ENCODE measurements at regions not wholly inside any gene's neighbourhood (a gene's known extent, or its start where the extent isn't known, plus 50 kb on each side); places are given as distances from the start of the nearest gene placed in this dataset.

DNA sequence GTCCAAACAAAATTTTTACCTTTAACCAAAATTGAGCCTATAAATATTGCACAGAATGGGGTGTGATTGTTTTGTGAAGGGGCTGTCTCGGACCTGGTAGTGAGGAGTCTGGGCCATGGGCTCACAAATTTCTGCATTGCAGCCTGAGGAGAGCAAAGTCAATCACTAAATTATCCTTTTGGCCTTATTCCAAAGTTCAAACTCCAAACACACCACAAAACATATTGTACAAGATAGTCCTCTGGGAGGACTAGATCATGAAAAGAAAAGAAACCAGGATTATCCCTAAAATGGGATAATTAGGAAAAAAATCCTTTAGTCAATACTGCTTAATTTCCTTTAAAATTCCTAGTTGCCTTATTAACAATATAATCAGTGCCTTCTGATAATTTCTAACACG, 115.5 kb downstream of the BUB3 start:
- no peak for DNase-seq (ENCODE audit: low spot score, unreplicated experiment)
- H3K9me3 Mint-ChIP-seq (ENCODE audit: low read depth): no peaks in the 10 kb centered on the region
- H3K4me1 Mint-ChIP-seq (ENCODE audit: low read depth): peaks cover 6% of the 10 kb centered on the region
- H3K27ac Mint-ChIP-seq: no peak overlapping the region
- H3K27me3 Mint-ChIP-seq: peaks cover 4% of the 10 kb centered on the region
- H3K4me3 Mint-ChIP-seq (ENCODE audit: low read depth): no peak overlapping the region
- H3K36me3 Mint-ChIP-seq (ENCODE audit: insufficient read depth): no peaks in the 10 kb centered on the region
- no peak for TF ChIP-seq CTCF (IDR thresholded peaks at IDR 0.05; ENCODE audit: unreplicated experiment)

GRCh38 chr10:123270221-123270620, 116.0 kb downstream of the BUB3 start:
- Mint-ChIP-seq H3K9me3 (ENCODE audit: low read depth) (no peaks in the 10 kb centered on the region), H3K27me3 (peaks cover 6% of the 10 kb centered on the region), H3K36me3 (ENCODE audit: insufficient read depth) (no peaks in the 10 kb centered on the region), H3K4me3 (ENCODE audit: low read depth) (no peak overlapping the region), H3K27ac (no peak overlapping the region), H3K4me1 (ENCODE audit: low read depth) (peaks cover 10% of the 10 kb centered on the region)
- DNase-seq (ENCODE audit: low spot score, unreplicated experiment): no peak
- TF ChIP-seq CTCF (IDR thresholded peaks at IDR 0.05; ENCODE audit: unreplicated experiment): no peak

- Mint-ChIP-seq H3K27ac (no peak overlapping the region), H3K36me3 (ENCODE audit: insufficient read depth) (no peaks in the 10 kb centered on the region), H3K4me1 (ENCODE audit: low read depth) (peaks cover 11% of the 10 kb centered on the region), H3K4me3 (ENCODE audit: low read depth) (no peak overlapping the region), H3K27me3 (peaks cover 11% of the 10 kb centered on the region), H3K9me3 (ENCODE audit: low read depth) (no peaks in the 10 kb centered on the region)
- no peak for TF ChIP-seq CTCF (IDR thresholded peaks at IDR 0.05; ENCODE audit: unreplicated experiment)
- no peak for DNase-seq (ENCODE audit: low spot score, unreplicated experiment)
Measured at GRCh38 chr10:123270806-123271205, 116.6 kb downstream of the BUB3 start.

DNA sequence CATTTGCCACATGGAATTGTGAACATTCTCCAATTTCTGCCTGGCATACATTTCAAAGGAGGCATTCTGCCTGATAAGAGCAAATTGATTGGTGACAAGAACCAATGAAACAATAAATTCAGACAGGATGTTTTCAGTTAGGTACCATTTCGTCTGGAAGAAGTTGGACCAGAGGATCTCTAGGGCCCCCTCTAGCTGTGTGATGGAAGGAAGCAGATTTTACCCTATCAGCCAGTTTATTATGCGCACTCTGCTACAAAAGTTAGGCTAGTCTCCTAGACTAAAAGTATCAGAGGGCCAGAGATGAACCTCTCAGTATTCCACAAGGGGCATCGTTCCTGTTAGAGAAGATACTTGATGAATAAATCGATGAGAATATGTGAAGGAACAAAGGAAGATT, 118.0 kb downstream of the BUB3 start:
- Mint-ChIP-seq H3K4me3 (ENCODE audit: low read depth) (no peak overlapping the region), H3K36me3 (ENCODE audit: insufficient read depth) (peaks cover 1% of the 10 kb centered on the region), H3K27ac (no peak overlapping the region), H3K4me1 (ENCODE audit: low read depth) (peaks cover 11% of the 10 kb centered on the region), H3K27me3 (peaks cover 14% of the 10 kb centered on the region), H3K9me3 (ENCODE audit: low read depth) (peaks cover 4% of the 10 kb centered on the region)
- peak; percentile 20 for TF ChIP-seq CTCF (IDR thresholded peaks at IDR 0.05; ENCODE audit: unreplicated experiment)
- no peak for DNase-seq (ENCODE audit: low spot score, unreplicated experiment)

DNA sequence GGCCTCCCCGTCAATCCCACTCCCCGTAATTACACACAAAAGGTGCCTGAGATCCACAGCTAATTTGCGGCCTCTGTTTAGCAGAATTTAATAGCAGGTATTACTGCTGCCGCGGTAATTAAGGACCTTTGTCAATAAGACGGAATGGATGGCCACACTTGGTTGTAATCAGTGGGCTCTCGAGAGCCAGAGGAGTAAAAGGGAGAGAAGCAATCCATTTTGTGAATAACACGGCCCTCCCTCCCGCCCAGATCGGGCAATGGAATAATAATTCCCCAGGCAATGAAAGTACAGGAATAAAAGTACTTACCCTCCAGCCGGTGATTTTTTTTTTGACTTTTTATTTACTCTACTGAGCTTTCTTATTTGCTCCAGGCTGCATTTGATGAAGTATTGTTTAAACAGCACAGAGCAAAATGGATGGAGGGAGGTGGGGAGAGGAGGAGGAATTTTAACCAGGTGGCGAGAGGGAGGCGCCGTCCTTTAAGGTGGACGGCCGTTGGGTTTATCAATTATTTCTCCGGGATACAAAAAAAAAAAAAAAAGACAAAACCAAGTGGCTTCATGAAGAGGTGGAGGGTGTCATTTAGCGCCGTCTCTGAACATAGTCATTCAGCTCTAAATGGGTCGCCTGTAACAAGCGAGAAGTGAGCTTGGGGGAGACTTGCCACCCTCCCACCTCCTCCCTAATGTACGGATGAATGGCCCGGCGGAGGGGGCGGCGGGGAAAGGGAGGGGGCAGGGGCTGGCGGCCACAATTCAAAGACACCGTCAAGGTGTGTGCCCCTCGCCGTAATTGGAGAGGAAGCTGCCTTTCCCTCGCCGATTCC, 120.3 kb downstream of the BUB3 start:
- Mint-ChIP-seq H3K27ac (no peak overlapping the region), H3K9me3 (ENCODE audit: low read depth) (peaks cover 4% of the 10 kb centered on the region), H3K4me1 (ENCODE audit: low read depth) (peaks cover 11% of the 10 kb centered on the region), H3K27me3 (peaks cover 14% of the 10 kb centered on the region), H3K36me3 (ENCODE audit: insufficient read depth) (peaks cover 1% of the 10 kb centered on the region), H3K4me3 (ENCODE audit: low read depth) (peak overlapping the region; percentile 67)
- DNase-seq (ENCODE audit: low spot score, unreplicated experiment): no peak
- no peak for TF ChIP-seq CTCF (IDR thresholded peaks at IDR 0.05; ENCODE audit: unreplicated experiment)

Measured in progenitor cell of endocrine pancreas (in vitro differentiated cells).